Gastrocnemius medialis (tissue), 4 donors: ENCODE measurements at regions not wholly inside any gene's neighbourhood (a gene's known extent, or its start where the extent isn't known, plus 50 kb on each side); places are given as distances from the start of the nearest gene placed in this dataset.
"Not testable (repeated sequence)": the region's sequence is repeated elsewhere in the genome, so short reads cannot be mapped to it uniquely, and the experiment has no call there.

ENCODE experiments used
- ATAC-seq, 2 donors: fragments of 150-250 bp; one replicate each; pipeline ENCODE4 v1.9.1; 2016
- DNase-seq, 2 donors: peaks; one replicate each; pipeline ENCODE4 v3.0.0-alpha.2; 2019
- H3K27ac ChIP-seq, 4 donors: fragments of 200-600 bp; sonication (generic); 1 replicate in 1 of 4; 2 replicates in 3 of 4; pipeline ENCODE4 v1.5.1; 2016 to 2018; ENCODE audit warnings: mild to moderate bottlenecking in 2 of 4, moderate library complexity in 1 of 4
- H3K27me3 ChIP-seq, 3 donors: fragments of 200-600 bp; sonication (generic) in 2 of 3; 1 replicate in 1 of 3; 2 replicates in 2 of 3; pipeline versions ENCODE4 v1.5.1 to v1.6.0; 2016 to 2019; ENCODE audit warnings: mild to moderate bottlenecking in 1 of 3, moderate library complexity in 1 of 3
- H3K36me3 ChIP-seq, 2 donors: fragments of 200-600 bp; sonication (generic) in 1 of 2; one replicate each; pipeline ENCODE4 v1.5.1; 2017 to 2018
- H3K4me1 ChIP-seq, 2 donors: fragments of 200-600 bp; sonication (generic) in 1 of 2; one replicate each; pipeline ENCODE4 v1.5.1; 2016 to 2017; ENCODE audit warnings: mild to moderate bottlenecking in 2 of 2
- H3K4me3 ChIP-seq, 4 donors: fragments of 200-600 bp; sonication (generic) in 3 of 4; 1 replicate in 1 of 4; 2 replicates in 3 of 4; pipeline ENCODE4 v1.5.1; 2016 to 2019; ENCODE audit warnings: mild to moderate bottlenecking in 2 of 4
- H3K9me3 ChIP-seq, 3 donors: fragments of 200-600 bp; sonication (generic) in 2 of 3; 1 replicate in 1 of 3; 2 replicates in 2 of 3; pipeline ENCODE4 v1.5.1; 2016 to 2019
- POLR2A ChIP-seq, 2 donors: fragments of 450-650 bp; IDR thresholded peaks; one replicate each; pipeline ENCODE4 v1.6.1; 2017; ENCODE audit warnings: antibody characterized with exemption in 2 of 2, mild to moderate bottlenecking in 2 of 2, moderate library complexity in 2 of 2
- in situ Hi-C, 4 donors: fragments of 200-750 bp; cut with MboI; loops; one replicate each; pipeline versions ENCODE4 v1.15.0 to v1.8.0; 2017; ENCODE audit warnings: low sequenced_read_pairs in 4 of 4
- intact Hi-C: fragments of 100-400 bp; cut with DNase I; formaldehyde crosslinking; loops from one replicate; pipeline ENCODE4 v1.15.1; 2023; ENCODE audit warnings: low total_unique reads
- TF ChIP-seq, protein P1 (sequence below), 5 experiments: fragments of 450-650 bp in 3 of 5; fragments of 200-600 bp in 2 of 5; sonication (generic) in 2 of 5; IDR thresholded peaks in 4 of 5; conservative IDR thresholded peaks in 1 of 5; 1 replicate in 4 of 5; 2 replicates in 1 of 5; pipeline ENCODE4 v1.5.1; 2016 to 2019; ENCODE audit warnings: antibody characterized with exemption in 5 of 5, mild to moderate bottlenecking in 3 of 5, moderate library complexity in 3 of 5

DNA sequence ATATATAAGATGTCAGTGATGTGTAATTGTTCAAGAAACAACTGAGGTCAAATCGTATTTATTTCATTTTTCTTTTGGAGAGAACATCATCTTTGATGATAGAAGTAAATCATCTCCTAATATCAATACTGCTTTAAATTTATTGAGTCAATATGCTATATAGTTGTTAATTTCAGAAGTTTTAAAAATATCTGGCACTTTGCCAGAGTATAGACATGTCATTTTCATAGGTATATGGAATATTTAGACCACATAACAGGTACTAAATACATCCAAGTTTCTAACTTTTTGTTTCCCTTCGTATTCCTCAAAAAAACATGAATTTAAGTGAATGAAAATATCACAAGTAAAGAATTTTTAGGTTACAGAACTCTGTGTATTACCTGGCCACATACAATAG is 577.8 kb downstream of the ARL4A start:
- in situ Hi-C loops (loop anchor here (10.0 to 25.0 kb wide), 6 partner anchors 590 to 753 kb away; a partner anchor contains a TSS), intact Hi-C loops (no loop called here)
- H3K27me3 ChIP-seq: no peaks in the 10 kb centered on the region
- TF ChIP-seq, protein P1, sequence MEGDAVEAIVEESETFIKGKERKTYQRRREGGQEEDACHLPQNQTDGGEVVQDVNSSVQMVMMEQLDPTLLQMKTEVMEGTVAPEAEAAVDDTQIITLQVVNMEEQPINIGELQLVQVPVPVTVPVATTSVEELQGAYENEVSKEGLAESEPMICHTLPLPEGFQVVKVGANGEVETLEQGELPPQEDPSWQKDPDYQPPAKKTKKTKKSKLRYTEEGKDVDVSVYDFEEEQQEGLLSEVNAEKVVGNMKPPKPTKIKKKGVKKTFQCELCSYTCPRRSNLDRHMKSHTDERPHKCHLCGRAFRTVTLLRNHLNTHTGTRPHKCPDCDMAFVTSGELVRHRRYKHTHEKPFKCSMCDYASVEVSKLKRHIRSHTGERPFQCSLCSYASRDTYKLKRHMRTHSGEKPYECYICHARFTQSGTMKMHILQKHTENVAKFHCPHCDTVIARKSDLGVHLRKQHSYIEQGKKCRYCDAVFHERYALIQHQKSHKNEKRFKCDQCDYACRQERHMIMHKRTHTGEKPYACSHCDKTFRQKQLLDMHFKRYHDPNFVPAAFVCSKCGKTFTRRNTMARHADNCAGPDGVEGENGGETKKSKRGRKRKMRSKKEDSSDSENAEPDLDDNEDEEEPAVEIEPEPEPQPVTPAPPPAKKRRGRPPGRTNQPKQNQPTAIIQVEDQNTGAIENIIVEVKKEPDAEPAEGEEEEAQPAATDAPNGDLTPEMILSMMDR (IDR thresholded peaks at IDR 0.05 in 4 of 5, conservative IDR thresholded peaks at IDR 0.05 in 1 of 5): no peak
- no peak for TF ChIP-seq POLR2A (IDR thresholded peaks at IDR 0.05)
- no peak for DNase-seq
- no peak for ATAC-seq
- H3K27ac ChIP-seq: no peak overlapping the region
- no peaks in the 10 kb centered on the region for H3K9me3 ChIP-seq
- no peaks in the 10 kb centered on the region for H3K36me3 ChIP-seq
- H3K4me3 ChIP-seq: no peak overlapping the region
- H3K4me1 ChIP-seq: no peaks in the 10 kb centered on the region

DNA sequence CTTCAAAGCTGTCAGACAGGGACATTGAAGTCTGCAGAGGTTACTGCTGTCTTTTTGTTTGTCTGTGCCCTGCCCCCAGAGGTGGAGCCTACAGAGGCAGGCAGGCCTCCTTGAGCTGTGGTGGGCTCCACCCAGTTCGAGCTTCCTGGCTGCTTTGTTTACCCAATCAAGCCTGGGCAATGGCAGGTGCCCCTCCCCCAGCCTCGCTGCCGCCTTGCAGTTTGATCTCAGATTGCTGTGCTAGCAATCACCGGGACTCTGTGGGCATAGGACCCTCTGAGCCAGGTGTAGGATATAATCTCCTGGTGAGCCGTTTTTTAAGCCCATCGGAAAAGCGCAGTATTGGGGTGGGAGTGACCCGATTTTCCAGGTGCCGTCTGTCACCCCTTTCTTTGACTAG is 586.8 kb downstream of the ARL4A start:
- in situ Hi-C loops: loop anchor here in 3 of 4 donors (25.0 kb wide), 3 partner anchors 637 to 762 kb away; a partner anchor contains a TSS
- ATAC-seq, H3K4me3 ChIP-seq, H3K36me3 ChIP-seq, intact Hi-C loops, DNase-seq, H3K27ac ChIP-seq, H3K27me3 ChIP-seq, H3K4me1 ChIP-seq, H3K9me3 ChIP-seq: not testable (repeated sequence)

DNA sequence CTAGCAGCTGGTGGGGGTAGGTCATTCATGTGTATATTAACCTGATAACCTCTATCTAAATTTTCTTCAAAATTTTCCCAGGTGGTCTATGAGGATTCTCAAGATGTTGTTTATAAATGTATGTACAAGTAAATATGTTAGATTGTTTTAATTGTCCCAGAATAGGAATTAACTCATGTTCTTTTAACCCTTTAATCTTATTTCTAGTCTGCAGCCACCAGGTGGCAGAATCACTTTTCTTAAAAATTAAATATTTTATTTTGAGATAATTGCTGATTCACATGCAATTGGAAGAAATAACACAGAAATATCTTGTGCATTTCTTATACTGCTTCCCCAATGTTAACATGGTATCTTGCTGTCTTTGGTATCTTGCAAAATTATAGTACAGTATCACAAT is 589.5 kb downstream of the ARL4A start:
- H3K4me3 ChIP-seq: no peak overlapping the region
- ATAC-seq (no peak), DNase-seq (no peak)
- no peaks in the 10 kb centered on the region for H3K4me1 ChIP-seq
- intact Hi-C loops (no loop called here), in situ Hi-C loops (loop anchor here in 1 of 4 donors (5.0 to 25.0 kb wide), 3 partner anchors 460 to 1410 kb away; no protein-coding TSS in a partner anchor)
- H3K27ac ChIP-seq: no peak overlapping the region
- no peaks in the 10 kb centered on the region for H3K9me3 ChIP-seq
- H3K27me3 ChIP-seq: no peaks in the 10 kb centered on the region
- no peak for TF ChIP-seq POLR2A (IDR thresholded peaks at IDR 0.05)
- TF ChIP-seq, protein P1 (IDR thresholded peaks at IDR 0.05 in 4 of 5, conservative IDR thresholded peaks at IDR 0.05 in 1 of 5): no peak
- H3K36me3 ChIP-seq: no peaks in the 10 kb centered on the region

DNA sequence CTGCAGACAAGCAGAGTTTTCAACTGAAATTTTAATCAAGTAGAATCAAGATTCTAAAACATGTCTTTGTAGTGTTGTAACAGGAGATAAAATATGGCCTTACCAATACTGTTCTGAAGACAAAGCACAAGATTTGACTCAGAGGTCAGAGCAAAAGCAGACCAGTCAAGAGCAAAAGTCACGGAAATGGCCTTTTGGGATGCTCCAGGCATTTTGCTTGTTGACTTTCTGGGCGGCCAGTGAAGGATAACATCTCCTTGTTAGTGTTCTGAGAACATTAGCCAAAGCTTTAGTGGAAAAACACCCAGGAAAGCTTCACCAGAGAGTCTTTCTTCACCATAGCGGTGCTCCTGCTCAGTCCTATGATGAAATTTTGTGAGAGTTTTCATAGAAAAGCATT is 590.6 kb downstream of the ARL4A start:
- no peak overlapping the region for H3K27ac ChIP-seq
- no peak for TF ChIP-seq POLR2A (IDR thresholded peaks at IDR 0.05)
- TF ChIP-seq, protein P1 (IDR thresholded peaks at IDR 0.05 in 4 of 5, conservative IDR thresholded peaks at IDR 0.05 in 1 of 5): no peak
- intact Hi-C loops (no loop called here), in situ Hi-C loops (loop anchor here in 1 of 4 donors (5.0 to 25.0 kb wide), 3 partner anchors 459 to 1409 kb away; no protein-coding TSS in a partner anchor)
- H3K9me3 ChIP-seq: no peaks in the 10 kb centered on the region
- DNase-seq: no peak
- no peaks in the 10 kb centered on the region for H3K4me1 ChIP-seq
- H3K27me3 ChIP-seq: no peaks in the 10 kb centered on the region
- no peak for ATAC-seq
- no peak overlapping the region for H3K4me3 ChIP-seq
- H3K36me3 ChIP-seq: no peaks in the 10 kb centered on the region

DNA sequence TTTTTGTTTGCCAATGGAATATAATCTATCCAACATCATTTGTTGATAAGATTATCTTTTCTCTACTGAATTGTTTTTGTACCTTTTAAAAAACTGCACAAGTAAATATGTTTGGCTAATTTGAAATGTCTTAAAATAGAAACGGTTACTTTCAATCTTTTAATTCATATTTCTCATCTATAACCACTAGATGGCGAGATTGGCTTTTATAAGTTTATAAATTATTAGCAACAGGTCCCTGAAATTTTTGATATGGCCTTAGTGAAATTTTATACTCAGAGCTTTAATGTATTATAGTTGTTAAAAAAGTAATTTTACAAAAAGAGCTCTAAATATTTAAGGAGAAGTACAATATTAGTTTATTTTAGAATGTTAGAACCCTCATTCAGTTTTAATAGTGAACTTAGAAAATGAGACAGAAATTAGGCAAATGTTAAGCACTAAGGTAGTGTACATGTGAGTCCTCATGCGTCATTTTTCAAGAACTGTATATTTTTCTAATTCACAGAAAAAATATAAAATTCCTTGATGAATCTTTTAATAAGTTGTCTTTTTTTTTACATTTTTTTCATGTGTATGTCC is 592.5 kb downstream of the ARL4A start:
- in situ Hi-C loops: loop anchor here (5.0 to 25.0 kb wide), 6 partner anchors 457 to 1415 kb away; no protein-coding TSS in a partner anchor
- H3K27ac ChIP-seq: no peak overlapping the region
- DNase-seq: no peak

More for the DNA sequence above, 592.5 kb downstream of the ARL4A start:
- intact Hi-C loops: loop anchor here (2.0 kb wide), 3 partner anchors 463 to 1411 kb away; no protein-coding TSS in a partner anchor
- Histone ChIP-seq H3K36me3 (no peaks in the 10 kb centered on the region), H3K27me3 (no peaks in the 10 kb centered on the region), H3K9me3 (no peaks in the 10 kb centered on the region), H3K4me1 (no peaks in the 10 kb centered on the region), H3K4me3 (no peak overlapping the region)
- no peak for ATAC-seq
- TF ChIP-seq POLR2A (IDR thresholded peaks at IDR 0.05): no peak
- TF ChIP-seq, protein P1 (IDR thresholded peaks at IDR 0.05 in 4 of 5, conservative IDR thresholded peaks at IDR 0.05 in 1 of 5): peak; percentile 10 to 53 (median 29)
